ENCODE measurements at regions not wholly inside any gene's neighbourhood (a gene's known extent, or its start where the extent isn't known, plus 50 kb on each side); places are given as distances from the start of the nearest gene placed in this dataset.

DNA sequence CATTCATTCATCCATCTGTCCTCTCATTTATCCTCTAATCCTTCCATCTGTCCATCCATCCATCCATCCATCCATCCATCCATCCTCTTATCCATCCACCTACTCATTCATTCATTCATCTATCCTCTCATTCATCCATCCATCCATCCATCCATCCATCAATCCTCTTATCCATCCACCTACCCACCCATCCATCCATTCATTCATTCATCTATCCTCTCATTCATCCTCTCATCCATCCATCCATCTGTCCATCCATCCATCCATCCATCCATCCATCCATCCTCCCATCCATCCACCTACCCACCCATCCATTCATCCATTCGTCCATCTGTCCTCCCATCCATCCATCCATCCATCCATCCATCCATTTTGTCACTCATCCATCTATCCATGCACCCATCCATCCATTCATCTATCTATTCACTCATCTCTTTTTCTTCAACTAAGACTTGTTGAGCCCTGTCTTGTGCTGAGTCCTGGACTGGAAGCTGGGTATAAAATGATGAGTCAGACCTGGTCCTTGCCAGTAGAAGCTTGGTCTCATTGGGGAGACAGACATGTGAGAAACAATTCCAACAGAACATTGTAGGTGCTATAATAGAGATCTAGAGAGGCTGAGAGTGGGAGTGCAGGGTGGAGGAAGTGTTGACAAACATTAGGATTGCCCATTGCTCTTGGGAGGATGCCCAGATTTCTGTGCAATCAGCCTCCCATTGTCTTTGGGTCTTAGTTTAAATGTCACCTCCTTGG lies 55.0 kb upstream of the IER5L start:
- ChIA-PET CTCF (no interaction called here), POLR2A (ENCODE audit: unreplicated experiment) (no interaction called here)
- H3K79me2 ChIP-seq (ENCODE audit: low read length) = no peaks in the 10 kb centered on the region
- DNase-seq = no peak
- no peak for ATAC-seq
- H3K4me3 ChIP-seq (ENCODE audit: low read length) = no peak overlapping the region
- no peaks in the 10 kb centered on the region for H4K20me1 ChIP-seq (ENCODE audit: low read length)
- TF ChIP-seq, protein P1, sequence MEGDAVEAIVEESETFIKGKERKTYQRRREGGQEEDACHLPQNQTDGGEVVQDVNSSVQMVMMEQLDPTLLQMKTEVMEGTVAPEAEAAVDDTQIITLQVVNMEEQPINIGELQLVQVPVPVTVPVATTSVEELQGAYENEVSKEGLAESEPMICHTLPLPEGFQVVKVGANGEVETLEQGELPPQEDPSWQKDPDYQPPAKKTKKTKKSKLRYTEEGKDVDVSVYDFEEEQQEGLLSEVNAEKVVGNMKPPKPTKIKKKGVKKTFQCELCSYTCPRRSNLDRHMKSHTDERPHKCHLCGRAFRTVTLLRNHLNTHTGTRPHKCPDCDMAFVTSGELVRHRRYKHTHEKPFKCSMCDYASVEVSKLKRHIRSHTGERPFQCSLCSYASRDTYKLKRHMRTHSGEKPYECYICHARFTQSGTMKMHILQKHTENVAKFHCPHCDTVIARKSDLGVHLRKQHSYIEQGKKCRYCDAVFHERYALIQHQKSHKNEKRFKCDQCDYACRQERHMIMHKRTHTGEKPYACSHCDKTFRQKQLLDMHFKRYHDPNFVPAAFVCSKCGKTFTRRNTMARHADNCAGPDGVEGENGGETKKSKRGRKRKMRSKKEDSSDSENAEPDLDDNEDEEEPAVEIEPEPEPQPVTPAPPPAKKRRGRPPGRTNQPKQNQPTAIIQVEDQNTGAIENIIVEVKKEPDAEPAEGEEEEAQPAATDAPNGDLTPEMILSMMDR (conservative IDR thresholded peaks at IDR 0.05; ENCODE audit: low read depth, low read length) = no peak
- no peak for TF ChIP-seq EZH2 (IDR thresholded peaks at IDR 0.05; ENCODE audit: low read length, unreplicated experiment)
- no peak for TF ChIP-seq EZH2phosphoT487 (IDR thresholded peaks at IDR 0.05; ENCODE audit: borderline replicate concordance, low read length)
- H3K36me3 ChIP-seq (ENCODE audit: low read depth, low read length) = no peaks in the 10 kb centered on the region
- peaks cover 9% of the 10 kb centered on the region; the same call in 1 of the 2 replicates for H3K4me1 ChIP-seq (ENCODE audit: insufficient read depth, low read length)
- H3K27me3 ChIP-seq (ENCODE audit: low read length) = no peaks in the 10 kb centered on the region
- H3F3A ChIP-seq (ENCODE audit: low read length, unreplicated experiment) = no peaks in the 10 kb centered on the region
- BruUV-seq (replicated peaks) = no TSS peak
- no peak overlapping the region for H3K27ac ChIP-seq (ENCODE audit: low read length)
- H3K9me3 ChIP-seq (ENCODE audit: low read length) = no peaks in the 10 kb centered on the region
- no peak overlapping the region for H3K4me2 ChIP-seq (ENCODE audit: low read length)
- no peaks in the 10 kb centered on the region for H3K9me2 ChIP-seq (replicated peaks; ENCODE audit: low read length)
- no peak overlapping the region for H3K9ac ChIP-seq (ENCODE audit: low read length)
- intact Hi-C loops (cut with micrococcal nuclease) = no loop called here
- H2AFZ ChIP-seq (ENCODE audit: low read length) = no peak overlapping the region

DNA sequence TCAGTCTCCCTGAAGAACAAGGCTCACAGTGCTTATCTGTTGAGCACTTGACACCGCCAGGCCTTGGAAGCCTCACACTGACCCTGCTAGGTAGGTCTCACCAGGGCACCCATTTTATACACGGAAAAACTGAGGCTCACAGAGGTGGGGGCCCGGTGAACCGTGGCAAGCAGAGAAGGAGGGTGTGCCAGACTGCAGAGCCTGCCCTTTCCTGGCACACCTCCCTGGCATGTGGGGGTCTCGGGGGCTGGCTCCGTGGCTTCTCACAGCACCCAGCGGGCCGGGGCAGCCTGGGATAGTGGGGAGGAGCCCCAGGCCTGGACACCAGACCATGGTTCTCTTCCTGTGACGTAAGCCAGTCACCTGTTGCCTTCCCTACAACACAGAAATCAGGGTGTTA lies 53.7 kb upstream of the IER5L start:
- H3K4me1 ChIP-seq (ENCODE audit: insufficient read depth, low read length) = no peaks in the 10 kb centered on the region
- ChIA-PET POLR2A (ENCODE audit: unreplicated experiment) (no interaction called here), CTCF (no interaction called here)
- no peak for DNase-seq
- ATAC-seq = no peak
- H3F3A ChIP-seq (ENCODE audit: low read length, unreplicated experiment) = no peaks in the 10 kb centered on the region
- no peak overlapping the region for H3K4me2 ChIP-seq (ENCODE audit: low read length)
- H3K27me3 ChIP-seq (ENCODE audit: low read length) = no peaks in the 10 kb centered on the region
- no peak overlapping the region for H3K9ac ChIP-seq (ENCODE audit: low read length)
- BruUV-seq (replicated peaks) = no TSS peak
- no peaks in the 10 kb centered on the region for H3K79me2 ChIP-seq (ENCODE audit: low read length)
- no peak overlapping the region for H3K27ac ChIP-seq (ENCODE audit: low read length)
- no peaks in the 10 kb centered on the region for H4K20me1 ChIP-seq (ENCODE audit: low read length)
- no peak overlapping the region for H2AFZ ChIP-seq (ENCODE audit: low read length)
- intact Hi-C loops (cut with micrococcal nuclease) = no loop called here
- no peaks in the 10 kb centered on the region for H3K9me2 ChIP-seq (replicated peaks; ENCODE audit: low read length)
- H3K9me3 ChIP-seq (ENCODE audit: low read length) = no peaks in the 10 kb centered on the region
- no peak overlapping the region for H3K4me3 ChIP-seq (ENCODE audit: low read length)
- no peak for TF ChIP-seq EZH2phosphoT487 (IDR thresholded peaks at IDR 0.05; ENCODE audit: borderline replicate concordance, low read length)
- TF ChIP-seq EZH2 (IDR thresholded peaks at IDR 0.05; ENCODE audit: low read length, unreplicated experiment) = no peak
- TF ChIP-seq, protein P1 (conservative IDR thresholded peaks at IDR 0.05; ENCODE audit: low read depth, low read length) = no peak
- H3K36me3 ChIP-seq (ENCODE audit: low read depth, low read length) = no peaks in the 10 kb centered on the region

DNA sequence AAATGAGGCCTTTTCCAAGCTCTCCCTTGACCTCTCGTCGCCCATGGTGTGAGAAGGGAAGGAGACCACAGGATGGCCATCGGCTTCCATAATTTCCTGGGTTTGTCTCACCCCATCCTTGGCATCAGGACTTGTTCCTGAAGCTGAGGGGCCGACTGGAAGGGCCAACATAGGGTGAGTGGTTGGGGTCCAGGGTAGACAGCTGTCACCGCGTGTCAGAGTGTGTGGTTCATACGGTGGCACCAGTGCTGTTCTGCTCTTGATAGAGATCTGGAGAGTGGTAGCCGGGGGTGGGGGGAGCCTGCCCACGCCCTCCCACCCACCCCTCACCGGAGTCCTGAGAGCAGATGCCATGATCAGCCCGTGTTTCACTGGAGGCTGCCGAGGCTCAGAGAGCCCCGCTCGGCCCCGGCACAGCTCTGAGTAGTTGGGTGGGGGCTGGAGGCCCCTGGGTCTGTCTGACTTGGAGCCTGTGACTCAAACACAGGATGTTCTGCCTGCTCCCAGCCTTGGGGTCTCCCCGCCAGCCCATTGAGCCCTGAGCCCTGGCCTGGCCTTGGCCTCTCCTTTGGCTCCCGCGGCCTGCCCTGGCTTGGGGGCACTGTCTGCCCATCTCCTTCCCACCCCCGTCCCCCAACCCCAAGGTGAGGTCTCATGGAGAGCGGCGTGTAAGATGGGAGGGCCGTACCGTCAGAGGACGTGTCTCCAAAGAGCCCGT lies 53.1 kb upstream of the IER5L start:
- H3K9me2 ChIP-seq (replicated peaks; ENCODE audit: low read length) = no peaks in the 10 kb centered on the region
- POLR2A ChIA-PET (ENCODE audit: unreplicated experiment) = no interaction called here
- H2AFZ ChIP-seq (ENCODE audit: low read length) = no peak overlapping the region
- DNase-seq = no peak
- no peak overlapping the region for H3K4me2 ChIP-seq (ENCODE audit: low read length)
- BruUV-seq (replicated peaks) = no TSS peak
- no peaks in the 10 kb centered on the region for H4K20me1 ChIP-seq (ENCODE audit: low read length)
- H3K79me2 ChIP-seq (ENCODE audit: low read length) = no peaks in the 10 kb centered on the region
- no peaks in the 10 kb centered on the region for H3K9me3 ChIP-seq (ENCODE audit: low read length)
- no peaks in the 10 kb centered on the region for H3F3A ChIP-seq (ENCODE audit: low read length, unreplicated experiment)
- no peak overlapping the region for H3K4me3 ChIP-seq (ENCODE audit: low read length)
- H3K4me1 ChIP-seq (ENCODE audit: insufficient read depth, low read length) = no peaks in the 10 kb centered on the region
- H3K27ac ChIP-seq (ENCODE audit: low read length) = no peak overlapping the region
- CTCF ChIA-PET = interaction anchor here (0.5 kb wide), 1 partner anchor 65 kb away, joined by 6 read pairs; no protein-coding TSS in a partner anchor
- no peaks in the 10 kb centered on the region for H3K27me3 ChIP-seq (ENCODE audit: low read length)
- no peak for ATAC-seq
- H3K9ac ChIP-seq (ENCODE audit: low read length) = no peak overlapping the region
- intact Hi-C loops (cut with micrococcal nuclease) = no loop called here
- TF ChIP-seq EZH2phosphoT487 (IDR thresholded peaks at IDR 0.05; ENCODE audit: borderline replicate concordance, low read length) (no peak), EZH2 (IDR thresholded peaks at IDR 0.05; ENCODE audit: low read length, unreplicated experiment) (no peak)
- TF ChIP-seq, protein P1 (conservative IDR thresholded peaks at IDR 0.05; ENCODE audit: low read depth, low read length) = no peak
- H3K36me3 ChIP-seq (ENCODE audit: low read depth, low read length) = no peaks in the 10 kb centered on the region

Data from PC-3 (cell line).